Mesothelial cell of epicardium (in vitro differentiated cells): ENCODE measurements at regions not wholly inside any gene's neighbourhood (a gene's known extent, or its start where the extent isn't known, plus 50 kb on each side); places are given as distances from the start of the nearest gene placed in this dataset.

ENCODE experiments used
- DNase-seq, 2 experiments: peaks; one replicate each; pipeline ENCODE4 v3.0.0; 2021; ENCODE audit warnings: low spot score in 2 of 2; ENCODE audit not compliant: unreplicated experiment in 2 of 2
- H3K27ac Mint-ChIP-seq: 2 replicates; pipeline ENCODE4 v1.8.0; 2021; ENCODE audit warnings: mixed read lengths
- H3K27me3 Mint-ChIP-seq: 2 replicates; pipeline ENCODE4 v1.8.0; 2021; ENCODE audit warnings: low read depth, mixed read lengths
- H3K36me3 Mint-ChIP-seq: 2 replicates; pipeline ENCODE4 v1.8.0; 2021; ENCODE audit warnings: mixed read lengths
- H3K4me1 Mint-ChIP-seq: 2 replicates; pipeline ENCODE4 v1.8.0; 2021; ENCODE audit warnings: mixed read lengths
- H3K4me3 Mint-ChIP-seq: 2 replicates; pipeline ENCODE4 v1.8.0; 2021; ENCODE audit warnings: mild to moderate bottlenecking, moderate library complexity, mixed read lengths
- H3K9me3 Mint-ChIP-seq: 2 replicates; pipeline ENCODE4 v1.8.0; 2021; ENCODE audit warnings: mixed read lengths
- TF ChIP-seq, protein P1 (sequence below): fragments of 200-600 bp; sonication (generic); IDR thresholded peaks from one replicate; pipeline ENCODE4 v1.5.0; 2021; ENCODE audit warnings: antibody characterized with exemption; ENCODE audit not compliant: unreplicated experiment

- TF ChIP-seq, protein P1, sequence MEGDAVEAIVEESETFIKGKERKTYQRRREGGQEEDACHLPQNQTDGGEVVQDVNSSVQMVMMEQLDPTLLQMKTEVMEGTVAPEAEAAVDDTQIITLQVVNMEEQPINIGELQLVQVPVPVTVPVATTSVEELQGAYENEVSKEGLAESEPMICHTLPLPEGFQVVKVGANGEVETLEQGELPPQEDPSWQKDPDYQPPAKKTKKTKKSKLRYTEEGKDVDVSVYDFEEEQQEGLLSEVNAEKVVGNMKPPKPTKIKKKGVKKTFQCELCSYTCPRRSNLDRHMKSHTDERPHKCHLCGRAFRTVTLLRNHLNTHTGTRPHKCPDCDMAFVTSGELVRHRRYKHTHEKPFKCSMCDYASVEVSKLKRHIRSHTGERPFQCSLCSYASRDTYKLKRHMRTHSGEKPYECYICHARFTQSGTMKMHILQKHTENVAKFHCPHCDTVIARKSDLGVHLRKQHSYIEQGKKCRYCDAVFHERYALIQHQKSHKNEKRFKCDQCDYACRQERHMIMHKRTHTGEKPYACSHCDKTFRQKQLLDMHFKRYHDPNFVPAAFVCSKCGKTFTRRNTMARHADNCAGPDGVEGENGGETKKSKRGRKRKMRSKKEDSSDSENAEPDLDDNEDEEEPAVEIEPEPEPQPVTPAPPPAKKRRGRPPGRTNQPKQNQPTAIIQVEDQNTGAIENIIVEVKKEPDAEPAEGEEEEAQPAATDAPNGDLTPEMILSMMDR: no peak
- no peak for DNase-seq
- H3K36me3 Mint-ChIP-seq: peaks cover 1% of the 10 kb centered on the region
- no peaks in the 10 kb centered on the region for H3K9me3 Mint-ChIP-seq
- H3K27me3 Mint-ChIP-seq: no peaks in the 10 kb centered on the region
- peak overlapping the region; percentile 95 for H3K27ac Mint-ChIP-seq
- H3K4me1 Mint-ChIP-seq: peaks cover 60% of the 10 kb centered on the region
- no peak overlapping the region for H3K4me3 Mint-ChIP-seq
Observed at GRCh38 chr1:8145545-8146202, 119.6 kb upstream of the ERRFI1 start.

DNA sequence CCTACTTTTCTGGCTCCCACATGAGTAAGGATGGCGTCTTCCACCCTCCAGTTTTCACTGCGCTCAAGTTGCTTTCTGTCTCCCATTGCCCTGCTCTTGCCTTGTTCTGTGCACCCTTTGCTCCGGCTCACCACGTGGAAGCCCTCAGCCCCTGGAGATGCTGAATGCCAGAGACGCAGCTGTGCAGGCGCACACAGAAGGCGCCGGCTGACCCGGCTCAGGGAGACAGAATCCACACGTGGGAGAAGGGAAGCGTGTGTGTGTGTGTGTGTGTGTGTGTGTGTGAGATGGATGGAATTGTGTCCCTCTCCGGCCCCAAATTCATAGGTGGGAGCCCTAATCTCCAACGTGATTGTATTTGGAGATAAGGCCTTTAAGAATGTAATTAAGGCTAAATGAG is 118.2 kb upstream of the ERRFI1 start:
- TF ChIP-seq, protein P1: no peak
- Mint-ChIP-seq H3K27me3 (no peaks in the 10 kb centered on the region), H3K36me3 (no peaks in the 10 kb centered on the region), H3K4me3 (no peak overlapping the region), H3K9me3 (no peaks in the 10 kb centered on the region), H3K4me1 (peaks cover 58% of the 10 kb centered on the region), H3K27ac (peak overlapping the region; percentile 95)
- DNase-seq: no peak

DNA sequence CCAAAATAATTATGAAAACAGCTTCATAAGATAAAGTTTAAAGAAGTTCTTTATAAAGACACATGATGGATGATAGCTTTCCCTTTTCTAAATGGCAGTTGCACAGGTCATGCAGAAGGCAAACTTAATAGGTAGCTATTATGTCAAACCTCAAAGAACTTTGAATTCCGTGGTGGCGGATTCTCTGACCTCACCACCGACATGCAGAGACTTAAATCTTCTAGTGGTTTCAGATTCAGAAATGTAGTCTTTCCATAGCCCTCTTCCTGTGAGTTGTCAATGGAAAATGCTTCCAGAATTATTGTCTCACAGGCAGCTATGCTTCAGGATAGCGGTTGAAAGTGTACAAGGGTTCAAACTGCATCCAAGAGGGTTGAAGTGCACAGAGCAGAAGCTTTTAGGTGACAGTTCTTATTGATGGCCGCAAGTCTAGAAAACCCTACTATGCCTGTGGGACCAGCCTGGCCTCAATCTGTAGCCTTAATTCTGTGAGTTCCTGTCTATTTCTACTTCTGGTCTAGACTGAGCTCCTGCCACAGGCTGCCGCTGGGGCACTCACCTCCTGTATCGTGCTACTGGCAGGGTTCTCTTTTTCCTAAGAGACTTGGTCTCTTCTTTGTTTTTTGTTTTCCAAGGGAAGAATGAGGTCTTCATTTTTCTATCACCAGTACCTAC is 117.0 kb upstream of the ERRFI1 start:
- H3K27ac Mint-ChIP-seq: peak overlapping the region; percentile 99

GRCh38 chr1:8139941-8140340 is 113.8 kb upstream of the ERRFI1 start:
- Mint-ChIP-seq H3K4me1 (peaks cover 48% of the 10 kb centered on the region), H3K36me3 (no peaks in the 10 kb centered on the region), H3K4me3 (no peak overlapping the region), H3K9me3 (no peaks in the 10 kb centered on the region), H3K27me3 (no peaks in the 10 kb centered on the region), H3K27ac (peak overlapping the region; percentile 39)
- DNase-seq: no peak
- TF ChIP-seq, protein P1: no peak

More for the DNA sequence above, 117.0 kb upstream of the ERRFI1 start:
- Mint-ChIP-seq H3K9me3 (no peaks in the 10 kb centered on the region), H3K4me3 (no peak overlapping the region), H3K27me3 (no peaks in the 10 kb centered on the region), H3K36me3 (no peaks in the 10 kb centered on the region), H3K4me1 (peaks cover 53% of the 10 kb centered on the region)
- TF ChIP-seq, protein P1: no peak
- no peak for DNase-seq

GRCh38 chr1:8139383-8139782 is 113.3 kb upstream of the ERRFI1 start:
- TF ChIP-seq, protein P1: no peak
- no peaks in the 10 kb centered on the region for H3K36me3 Mint-ChIP-seq
- peaks cover 47% of the 10 kb centered on the region for H3K4me1 Mint-ChIP-seq
- H3K9me3 Mint-ChIP-seq: no peaks in the 10 kb centered on the region
- H3K4me3 Mint-ChIP-seq: no peak overlapping the region
- H3K27me3 Mint-ChIP-seq: no peaks in the 10 kb centered on the region
- DNase-seq: no peak
- H3K27ac Mint-ChIP-seq: no peak overlapping the region
